BE2C (cell line): ENCODE measurements at regions not wholly inside any gene's neighbourhood (a gene's known extent, or its start where the extent isn't known, plus 50 kb on each side); places are given as distances from the start of the nearest gene placed in this dataset.

Experiments used
- DNase-seq: peaks from one replicate; pipeline ENCODE4 v3.0.0-alpha.2; 2020
- H3K27me3 ChIP-seq: fragments of 250-450 bp; sonication (Bioruptor Pico); 2 replicates; pipeline ENCODE4 v1.5.1; 2020; ENCODE audit warnings: mild to moderate bottlenecking
- H3K36me3 ChIP-seq: fragments of 250-450 bp; sonication (Bioruptor Pico); 2 replicates; pipeline ENCODE4 v1.5.1; 2020; ENCODE audit warnings: mild to moderate bottlenecking
- H3K4me1 ChIP-seq: fragments of 250-450 bp; sonication (Bioruptor Pico); 2 replicates; pipeline ENCODE4 v1.5.1; 2020
- H3K4me3 ChIP-seq: 2 replicates; pipeline ENCODE4 v1.5.1; 2011; ENCODE audit warnings: low read depth, low read length
- H3K9me3 ChIP-seq: fragments of 250-450 bp; sonication (Bioruptor Pico); 2 replicates; pipeline ENCODE4 v1.5.1; 2020
- TF ChIP-seq, protein P1 (sequence below): IDR thresholded peaks from 2 replicates; pipeline ENCODE4 v1.5.1; 2012; ENCODE audit warnings: mild to moderate bottlenecking, low read depth, low read length

DNA sequence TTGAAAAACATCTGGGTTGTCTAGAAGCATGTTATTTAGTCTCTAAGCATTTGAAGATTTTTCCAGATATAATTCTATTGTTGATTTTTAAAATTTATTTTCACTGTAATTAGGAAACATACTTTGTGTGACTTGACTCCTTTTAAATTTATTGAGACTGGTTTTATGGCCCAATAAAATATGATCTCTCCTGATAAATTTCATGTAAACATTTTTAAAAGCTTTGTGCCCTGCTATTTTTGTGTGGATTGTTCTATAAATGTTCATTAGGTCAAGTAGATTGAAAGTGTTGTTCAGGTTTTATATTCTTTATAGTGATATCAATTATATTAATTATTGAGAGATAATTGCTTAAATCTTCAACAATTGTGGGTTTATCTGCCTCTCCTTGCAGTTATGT, 105.4 kb downstream of the RFX6 start:
- no peaks in the 10 kb centered on the region for H3K9me3 ChIP-seq
- DNase-seq = no peak
- no peaks in the 10 kb centered on the region for H3K36me3 ChIP-seq
- H3K4me3 ChIP-seq = no peak overlapping the region
- H3K27me3 ChIP-seq = no peaks in the 10 kb centered on the region
- H3K4me1 ChIP-seq = no peaks in the 10 kb centered on the region
- TF ChIP-seq, protein P1, sequence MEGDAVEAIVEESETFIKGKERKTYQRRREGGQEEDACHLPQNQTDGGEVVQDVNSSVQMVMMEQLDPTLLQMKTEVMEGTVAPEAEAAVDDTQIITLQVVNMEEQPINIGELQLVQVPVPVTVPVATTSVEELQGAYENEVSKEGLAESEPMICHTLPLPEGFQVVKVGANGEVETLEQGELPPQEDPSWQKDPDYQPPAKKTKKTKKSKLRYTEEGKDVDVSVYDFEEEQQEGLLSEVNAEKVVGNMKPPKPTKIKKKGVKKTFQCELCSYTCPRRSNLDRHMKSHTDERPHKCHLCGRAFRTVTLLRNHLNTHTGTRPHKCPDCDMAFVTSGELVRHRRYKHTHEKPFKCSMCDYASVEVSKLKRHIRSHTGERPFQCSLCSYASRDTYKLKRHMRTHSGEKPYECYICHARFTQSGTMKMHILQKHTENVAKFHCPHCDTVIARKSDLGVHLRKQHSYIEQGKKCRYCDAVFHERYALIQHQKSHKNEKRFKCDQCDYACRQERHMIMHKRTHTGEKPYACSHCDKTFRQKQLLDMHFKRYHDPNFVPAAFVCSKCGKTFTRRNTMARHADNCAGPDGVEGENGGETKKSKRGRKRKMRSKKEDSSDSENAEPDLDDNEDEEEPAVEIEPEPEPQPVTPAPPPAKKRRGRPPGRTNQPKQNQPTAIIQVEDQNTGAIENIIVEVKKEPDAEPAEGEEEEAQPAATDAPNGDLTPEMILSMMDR = no peak

DNA sequence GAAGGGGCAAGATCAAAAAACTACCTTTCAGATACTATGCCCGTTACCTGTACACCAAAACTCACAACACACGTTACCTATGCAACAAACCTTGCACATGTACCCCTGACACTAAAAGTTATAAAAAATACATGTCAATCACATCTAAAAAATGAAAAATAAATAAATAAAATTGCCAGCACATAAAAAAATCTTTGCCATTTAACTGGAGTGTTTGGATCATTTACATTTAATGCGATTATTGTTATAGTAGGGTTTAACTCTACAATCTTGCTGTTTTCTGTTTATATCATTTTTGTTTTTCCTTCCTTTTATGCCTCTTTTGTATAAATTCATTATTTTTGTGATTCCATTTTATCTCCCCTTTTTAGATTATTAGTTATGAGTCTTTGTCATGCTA, 106.3 kb downstream of the RFX6 start:
- Histone ChIP-seq H3K4me3 (no peak overlapping the region), H3K4me1 (no peaks in the 10 kb centered on the region), H3K9me3 (no peaks in the 10 kb centered on the region), H3K36me3 (no peaks in the 10 kb centered on the region), H3K27me3 (no peaks in the 10 kb centered on the region)
- TF ChIP-seq, protein P1 = no peak
- DNase-seq = no peak

GRCh38 chr6:116986819-116987218, 109.8 kb downstream of the RFX6 start:
- H3K9me3 ChIP-seq = no peaks in the 10 kb centered on the region
- TF ChIP-seq, protein P1 = no peak
- H3K36me3 ChIP-seq = no peaks in the 10 kb centered on the region
- DNase-seq = no peak
- no peaks in the 10 kb centered on the region for H3K27me3 ChIP-seq
- no peak overlapping the region for H3K4me3 ChIP-seq
- H3K4me1 ChIP-seq = no peaks in the 10 kb centered on the region

DNA sequence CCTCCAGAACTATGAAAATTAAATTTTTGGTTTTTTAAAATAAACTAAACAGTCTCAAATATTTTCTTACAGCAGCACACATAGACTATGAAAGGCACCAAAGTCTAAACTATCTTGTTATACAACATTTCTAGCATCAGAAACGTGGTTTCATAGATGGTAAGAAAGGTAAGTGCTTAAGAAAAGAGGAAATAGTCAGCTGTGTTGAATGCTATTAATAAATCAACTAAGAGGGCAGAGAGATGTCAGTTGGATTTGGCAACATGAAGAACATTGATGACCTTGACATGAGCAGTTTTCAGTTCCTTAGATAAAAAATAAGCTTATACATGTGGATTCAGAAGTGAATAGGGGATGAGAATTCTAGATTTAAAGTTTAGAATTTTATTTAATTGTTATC, 113.6 kb downstream of the RFX6 start:
- no peak overlapping the region for H3K4me3 ChIP-seq
- H3K27me3 ChIP-seq = no peaks in the 10 kb centered on the region
- TF ChIP-seq, protein P1 = no peak
- no peaks in the 10 kb centered on the region for H3K4me1 ChIP-seq
- H3K36me3 ChIP-seq = no peaks in the 10 kb centered on the region
- no peaks in the 10 kb centered on the region for H3K9me3 ChIP-seq
- DNase-seq = no peak

- no peaks in the 10 kb centered on the region for H3K9me3 ChIP-seq
- TF ChIP-seq, protein P1 = no peak
- no peaks in the 10 kb centered on the region for H3K27me3 ChIP-seq
- DNase-seq = no peak
- H3K4me1 ChIP-seq = no peaks in the 10 kb centered on the region
- H3K4me3 ChIP-seq = no peak overlapping the region
- no peaks in the 10 kb centered on the region for H3K36me3 ChIP-seq
Observed at GRCh38 chr6:116992546-116992945, 115.5 kb downstream of the RFX6 start.

- Histone ChIP-seq H3K36me3 (no peaks in the 10 kb centered on the region), H3K4me3 (no peak overlapping the region), H3K27me3 (no peaks in the 10 kb centered on the region), H3K4me1 (no peaks in the 10 kb centered on the region), H3K9me3 (no peaks in the 10 kb centered on the region)
- no peak for DNase-seq
- TF ChIP-seq, protein P1 = no peak
Observed at GRCh38 chr6:116994447-116994846, 117.4 kb downstream of the RFX6 start.
